ENCODE measurements at regions not wholly inside any gene's neighbourhood (a gene's known extent, or its start where the extent isn't known, plus 50 kb on each side); places are given as distances from the start of the nearest gene placed in this dataset.

- H3K4me3 ChIP-seq, result no peak overlapping the region
- no peak overlapping the region for H3K27ac ChIP-seq
- no peaks in the 10 kb centered on the region for H3K27me3 ChIP-seq
- TF ChIP-seq CTCF (IDR thresholded peaks at IDR 0.05), result no peak
- H3K9me3 ChIP-seq, result no peaks in the 10 kb centered on the region
- H3K4me1 ChIP-seq, result no peaks in the 10 kb centered on the region
- DNase-seq (ENCODE audit: low spot score), result no peak
- no peaks in the 10 kb centered on the region for H3K36me3 ChIP-seq
Observed at GRCh38 chr7:69518705-69519077, 79.6 kb upstream of the AUTS2 start.

GRCh38 chr7:69526570-69526969, 71.7 kb upstream of the AUTS2 start:
- H3K4me1 ChIP-seq, result no peaks in the 10 kb centered on the region
- H3K27ac ChIP-seq, result no peak overlapping the region
- no peak for TF ChIP-seq CTCF (IDR thresholded peaks at IDR 0.05)
- no peaks in the 10 kb centered on the region for H3K36me3 ChIP-seq
- DNase-seq (ENCODE audit: low spot score), result no peak
- H3K27me3 ChIP-seq, result no peaks in the 10 kb centered on the region
- no peak overlapping the region for H3K4me3 ChIP-seq
- no peaks in the 10 kb centered on the region for H3K9me3 ChIP-seq

GRCh38 chr7:69527706-69528105, 70.6 kb upstream of the AUTS2 start:
- Histone ChIP-seq H3K27ac (no peak overlapping the region), H3K4me1 (no peaks in the 10 kb centered on the region), H3K36me3 (no peaks in the 10 kb centered on the region), H3K9me3 (no peaks in the 10 kb centered on the region), H3K4me3 (no peak overlapping the region), H3K27me3 (no peaks in the 10 kb centered on the region)
- DNase-seq (ENCODE audit: low spot score), result no peak
- no peak for TF ChIP-seq CTCF (IDR thresholded peaks at IDR 0.05)

GRCh38 chr7:69531050-69531449, 67.2 kb upstream of the AUTS2 start:
- no peaks in the 10 kb centered on the region for H3K27me3 ChIP-seq
- no peak for TF ChIP-seq CTCF (IDR thresholded peaks at IDR 0.05)
- no peak overlapping the region for H3K27ac ChIP-seq
- no peak overlapping the region for H3K4me3 ChIP-seq
- H3K9me3 ChIP-seq, result no peaks in the 10 kb centered on the region
- H3K4me1 ChIP-seq, result no peaks in the 10 kb centered on the region
- no peak for DNase-seq (ENCODE audit: low spot score)
- no peaks in the 10 kb centered on the region for H3K36me3 ChIP-seq

- no peak for DNase-seq (ENCODE audit: low spot score)
- H3K4me1 ChIP-seq, result no peaks in the 10 kb centered on the region
- H3K9me3 ChIP-seq, result no peaks in the 10 kb centered on the region
- H3K27me3 ChIP-seq, result no peaks in the 10 kb centered on the region
- no peaks in the 10 kb centered on the region for H3K36me3 ChIP-seq
- no peak for TF ChIP-seq CTCF (IDR thresholded peaks at IDR 0.05)
- H3K27ac ChIP-seq, result no peak overlapping the region
- H3K4me3 ChIP-seq, result no peak overlapping the region
Observed at GRCh38 chr7:69534461-69535041, 63.7 kb upstream of the AUTS2 start.

- no peaks in the 10 kb centered on the region for H3K4me1 ChIP-seq
- no peak overlapping the region for H3K27ac ChIP-seq
- H3K4me3 ChIP-seq, result no peak overlapping the region
- no peaks in the 10 kb centered on the region for H3K27me3 ChIP-seq
- peaks cover 0 to 14% of the 10 kb centered on the region in 2 donors for H3K9me3 ChIP-seq
- no peak for DNase-seq (ENCODE audit: low spot score)
- no peaks in the 10 kb centered on the region for H3K36me3 ChIP-seq
- no peak for TF ChIP-seq CTCF (IDR thresholded peaks at IDR 0.05)
Observed at GRCh38 chr7:69537691-69538090, 60.6 kb upstream of the AUTS2 start.
